ENCODE measurements at regions not wholly inside any gene's neighbourhood (a gene's known extent, or its start where the extent isn't known, plus 50 kb on each side); places are given as distances from the start of the nearest gene placed in this dataset.
"Not testable (repeated sequence)": the region's sequence is repeated elsewhere in the genome, so short reads cannot be mapped to it uniquely, and the experiment has no call there.

- TF ChIP-seq CTCF (conservative IDR thresholded peaks at IDR 0.05; ENCODE audit: low read depth in 2 of 2); POLR2AphosphoS5 (IDR thresholded peaks at IDR 0.05; ENCODE audit: low read depth); EZH2phosphoT487 (IDR thresholded peaks at IDR 0.05; ENCODE audit: unreplicated experiment); CREB1 (CRISPR knock-in tag; IDR thresholded peaks at IDR 0.05; ENCODE audit: low read depth); EZH2 (IDR thresholded peaks at IDR 0.05; ENCODE audit: low read depth, unreplicated experiment); JUNB (IDR thresholded peaks at IDR 0.05; ENCODE audit: unreplicated experiment); REST (IDR thresholded peaks at IDR 0.05; ENCODE audit: unreplicated experiment); ZNF114 (CRISPR knock-in tag; IDR thresholded peaks at IDR 0.05); ETS1 (IDR thresholded peaks at IDR 0.05): not testable (repeated sequence)
Measured at GRCh38 chr13:90946125-90946524, 401.4 kb upstream of the MIR17HG start.

Data from GM23338 (cell line).